Liver (tissue), 3 donors: ENCODE measurements at regions not wholly inside any gene's neighbourhood (a gene's known extent, or its start where the extent isn't known, plus 50 kb on each side); places are given as distances from the start of the nearest gene placed in this dataset.

Experiments used
- FOXA1 ChIP-seq: IDR thresholded peaks from 2 replicates; pipeline ENCODE4 v1.6.1; 2016; ENCODE audit warnings: antibody characterized with exemption
- GABPA ChIP-seq, 2 donors: IDR thresholded peaks in 1 of 2; conservative IDR thresholded peaks in 1 of 2; 2 replicates each; pipeline ENCODE4 v1.6.1; 2016; ENCODE audit warnings: antibody characterized with exemption in 2 of 2, mild to moderate bottlenecking in 1 of 2, moderate library complexity in 1 of 2
- RAD21 ChIP-seq, 2 donors: IDR thresholded peaks; 2 replicates each; pipeline ENCODE4 v1.6.1; 2016; ENCODE audit warnings: antibody characterized with exemption in 2 of 2, mild to moderate bottlenecking in 2 of 2
- YY1 ChIP-seq: IDR thresholded peaks from 2 replicates; pipeline ENCODE4 v1.6.1; 2016; ENCODE audit warnings: antibody characterized with exemption, mild to moderate bottlenecking
- TF ChIP-seq, protein P1 (sequence below): fragments of 150-350 bp; IDR thresholded peaks from 2 replicates; pipeline ENCODE4 v1.5.1; 2017; ENCODE audit warnings: improper control_type of control experiment, low read depth, low read length; ENCODE audit not compliant: missing input control
- TF ChIP-seq, protein P2 (sequence below): IDR thresholded peaks from 2 replicates; pipeline ENCODE4 v1.6.1; 2016; ENCODE audit warnings: antibody characterized with exemption
- donor health status: healthy.
- donor health status: healthy.

DNA sequence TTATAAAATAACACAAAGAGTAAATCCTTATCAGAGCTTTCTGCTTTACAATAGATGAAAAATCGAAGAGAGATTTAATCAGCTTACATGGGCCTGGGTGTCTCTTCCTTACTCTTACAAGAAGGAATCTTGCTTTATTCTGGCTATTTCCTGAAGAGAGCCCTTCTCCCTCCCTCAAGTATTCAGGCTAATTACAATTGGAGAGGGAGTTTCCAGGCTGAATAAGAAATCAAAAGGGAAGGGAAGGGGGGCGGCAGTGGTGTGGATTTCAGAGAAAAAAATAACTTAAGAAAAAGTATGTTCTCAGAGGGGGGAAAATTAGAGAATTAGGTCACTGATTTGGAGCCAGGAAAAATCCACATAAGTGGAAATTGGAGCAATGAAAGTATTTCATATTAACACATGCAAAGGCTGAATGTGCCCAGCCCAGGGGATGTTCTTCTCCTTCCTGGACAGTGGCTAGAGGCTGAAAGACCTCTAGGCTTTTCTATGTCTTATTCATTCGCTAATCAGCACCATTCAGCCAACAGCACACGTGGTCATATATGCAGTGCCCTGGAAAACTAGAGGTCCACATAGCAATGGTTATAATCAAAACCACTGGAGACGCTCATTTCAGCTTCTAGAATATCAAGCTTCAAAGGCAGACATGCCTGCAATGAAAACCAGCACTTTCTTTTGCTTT, 158.9 kb upstream of the BTG1 start:
- TF ChIP-seq, protein P1, sequence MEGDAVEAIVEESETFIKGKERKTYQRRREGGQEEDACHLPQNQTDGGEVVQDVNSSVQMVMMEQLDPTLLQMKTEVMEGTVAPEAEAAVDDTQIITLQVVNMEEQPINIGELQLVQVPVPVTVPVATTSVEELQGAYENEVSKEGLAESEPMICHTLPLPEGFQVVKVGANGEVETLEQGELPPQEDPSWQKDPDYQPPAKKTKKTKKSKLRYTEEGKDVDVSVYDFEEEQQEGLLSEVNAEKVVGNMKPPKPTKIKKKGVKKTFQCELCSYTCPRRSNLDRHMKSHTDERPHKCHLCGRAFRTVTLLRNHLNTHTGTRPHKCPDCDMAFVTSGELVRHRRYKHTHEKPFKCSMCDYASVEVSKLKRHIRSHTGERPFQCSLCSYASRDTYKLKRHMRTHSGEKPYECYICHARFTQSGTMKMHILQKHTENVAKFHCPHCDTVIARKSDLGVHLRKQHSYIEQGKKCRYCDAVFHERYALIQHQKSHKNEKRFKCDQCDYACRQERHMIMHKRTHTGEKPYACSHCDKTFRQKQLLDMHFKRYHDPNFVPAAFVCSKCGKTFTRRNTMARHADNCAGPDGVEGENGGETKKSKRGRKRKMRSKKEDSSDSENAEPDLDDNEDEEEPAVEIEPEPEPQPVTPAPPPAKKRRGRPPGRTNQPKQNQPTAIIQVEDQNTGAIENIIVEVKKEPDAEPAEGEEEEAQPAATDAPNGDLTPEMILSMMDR: no peak
- TF ChIP-seq YY1: no peak
- TF ChIP-seq FOXA1: no peak
- TF ChIP-seq GABPA (IDR thresholded peaks at IDR 0.05 in 1 of 2, conservative IDR thresholded peaks at IDR 0.05 in 1 of 2): no peak
- no peak for TF ChIP-seq RAD21 (IDR thresholded peaks at IDR 0.05)
- TF ChIP-seq, protein P2, sequence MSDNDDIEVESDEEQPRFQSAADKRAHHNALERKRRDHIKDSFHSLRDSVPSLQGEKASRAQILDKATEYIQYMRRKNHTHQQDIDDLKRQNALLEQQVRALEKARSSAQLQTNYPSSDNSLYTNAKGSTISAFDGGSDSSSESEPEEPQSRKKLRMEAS: no peak
